ENCODE measurements at regions not wholly inside any gene's neighbourhood (a gene's known extent, or its start where the extent isn't known, plus 50 kb on each side); places are given as distances from the start of the nearest gene placed in this dataset.

- Histone ChIP-seq H3K36me3 (replicated peaks in 1 of 2; ENCODE audit: control insufficient read depth in 1 of 2, insufficient read depth in 2 of 2, low read length in 2 of 2) (no peaks in the 10 kb centered on the region), H3K4me2 (replicated peaks; ENCODE audit: extremely low read depth, low read length, poor library complexity, severe bottlenecking) (no peak overlapping the region), H4K20me1 (ENCODE audit: insufficient read depth, low read length) (no peaks in the 10 kb centered on the region), H3K27me3 (ENCODE audit: control insufficient read depth in 2 of 2, insufficient read depth in 2 of 2, low read length in 2 of 2) (no peaks in the 10 kb centered on the region), H3K79me2 (ENCODE audit: insufficient read depth, low read length) (no peaks in the 10 kb centered on the region), H3K9ac (ENCODE audit: insufficient read depth, low read length, poor library complexity, severe bottlenecking) (no peak overlapping the region), H2AFZ (ENCODE audit: insufficient read depth, low read depth, low read length, poor library complexity, severe bottlenecking) (no peak overlapping the region), H3K4me3 (replicated peaks in 1 of 3; ENCODE audit: low read depth in 2 of 3, low read length in 3 of 3) (no peak overlapping the region), H3K27ac (ENCODE audit: low read depth in 1 of 2, low read length in 2 of 2) (no peak overlapping the region), H3K9me3 (replicated peaks in 1 of 2; ENCODE audit: control insufficient read depth in 1 of 2, insufficient read depth in 1 of 2, low read length in 2 of 2) (no peaks in the 10 kb centered on the region), H3K4me1 (ENCODE audit: control insufficient read depth in 1 of 2, insufficient read depth in 2 of 2, low read length in 2 of 2) (no peaks in the 10 kb centered on the region)
- no peak for DNase-seq
- Mint-ChIP-seq H3K27me3 (ENCODE audit: low read depth in 3 of 3) (peaks cover 0 to 2% (median 0%) of the 10 kb centered on the region in 3 donors), H3K27ac (no peak overlapping the region), H3K36me3 (no peaks in the 10 kb centered on the region), H3K4me1 (no peaks in the 10 kb centered on the region), H3K4me3 (no peak overlapping the region), H3K9me3 (peaks cover 0 to 7% (median 0%) of the 10 kb centered on the region in 7 donors)
- intact Hi-C loops (cut with micrococcal nuclease) = no loop called here
- 71% methylated on average over 2 of the region's 3 CpGs for WGBS (ENCODE audit: insufficient coverage)
- no peak for TF ChIP-seq CTCF (IDR thresholded peaks at IDR 0.05)
Observed at GRCh38 chr4:31083456-31083855, 363.3 kb downstream of the PCDH7 start.

GRCh38 chr4:31084806-31085416 is 364.7 kb downstream of the PCDH7 start:
- no peak overlapping the region for H3K27ac ChIP-seq (ENCODE audit: low read depth in 1 of 2, low read length in 2 of 2)
- no peaks in the 10 kb centered on the region for H3K36me3 ChIP-seq (replicated peaks in 1 of 2; ENCODE audit: control insufficient read depth in 1 of 2, insufficient read depth in 2 of 2, low read length in 2 of 2)
- Mint-ChIP-seq H3K27ac (no peak overlapping the region), H3K9me3 (peaks cover 0 to 7% (median 0%) of the 10 kb centered on the region in 7 donors), H3K36me3 (no peaks in the 10 kb centered on the region), H3K27me3 (ENCODE audit: low read depth in 3 of 3) (no peaks in the 10 kb centered on the region), H3K4me1 (no peaks in the 10 kb centered on the region), H3K4me3 (no peak overlapping the region)
- no peaks in the 10 kb centered on the region for H3K9me3 ChIP-seq (replicated peaks in 1 of 2; ENCODE audit: control insufficient read depth in 1 of 2, insufficient read depth in 1 of 2, low read length in 2 of 2)
- H2AFZ ChIP-seq (ENCODE audit: insufficient read depth, low read depth, low read length, poor library complexity, severe bottlenecking) = no peak overlapping the region
- no peaks in the 10 kb centered on the region for H3K27me3 ChIP-seq (ENCODE audit: control insufficient read depth in 2 of 2, insufficient read depth in 2 of 2, low read length in 2 of 2)
- H3K79me2 ChIP-seq (ENCODE audit: insufficient read depth, low read length) = no peaks in the 10 kb centered on the region
- no peaks in the 10 kb centered on the region for H3K4me1 ChIP-seq (ENCODE audit: control insufficient read depth in 1 of 2, insufficient read depth in 2 of 2, low read length in 2 of 2)
- H3K4me3 ChIP-seq (replicated peaks in 1 of 3; ENCODE audit: low read depth in 2 of 3, low read length in 3 of 3) = no peak overlapping the region
- TF ChIP-seq CTCF (IDR thresholded peaks at IDR 0.05) = no peak
- no peak overlapping the region for H3K4me2 ChIP-seq (replicated peaks; ENCODE audit: extremely low read depth, low read length, poor library complexity, severe bottlenecking)
- H3K9ac ChIP-seq (ENCODE audit: insufficient read depth, low read length, poor library complexity, severe bottlenecking) = no peak overlapping the region
- H4K20me1 ChIP-seq (ENCODE audit: insufficient read depth, low read length) = no peaks in the 10 kb centered on the region
- no peak for DNase-seq
- intact Hi-C loops (cut with micrococcal nuclease) = no loop called here
- 93% methylated on average over 8 of the region's 9 CpGs for WGBS (ENCODE audit: insufficient coverage)
